HL-60 (cell line): ENCODE measurements at regions not wholly inside any gene's neighbourhood (a gene's known extent, or its start where the extent isn't known, plus 50 kb on each side); places are given as distances from the start of the nearest gene placed in this dataset.

Source experiments
- DNase-seq, 2 experiments: peaks; one replicate each; pipeline ENCODE4 v3.0.0-alpha.2; 2010 to 2020; ENCODE audit warnings: low read depth in 1 of 2, low spot score in 1 of 2
- H3K27ac ChIP-seq: fragments of 250-450 bp; sonication (Bioruptor Pico); replicated peaks from 2 replicates; pipeline ENCODE4 v1.5.1; 2020; ENCODE audit warnings: mild to moderate bottlenecking, moderate library complexity
- H3K27me3 ChIP-seq: fragments of 250-450 bp; sonication (Bioruptor Pico); 2 replicates; pipeline ENCODE4 v1.5.1; 2021; ENCODE audit warnings: mild to moderate bottlenecking, moderate library complexity; ENCODE audit not compliant: insufficient read depth, poor library complexity, severe bottlenecking
- H3K4me3 ChIP-seq: replicated peaks from 2 replicates; pipeline ENCODE4 v1.5.1; 2011; ENCODE audit warnings: mild to moderate bottlenecking, control low read depth, low read length; ENCODE audit not compliant: insufficient read depth
- GABPA ChIP-seq: IDR thresholded peaks from 2 replicates; pipeline ENCODE4 v1.6.1; 2012; ENCODE audit warnings: low read depth
- POLR2AphosphoS5 ChIP-seq: IDR thresholded peaks from 2 replicates; pipeline ENCODE4 v1.6.1; 2012; ENCODE audit warnings: low read depth
- SPI1 ChIP-seq: IDR thresholded peaks from 2 replicates; pipeline ENCODE4 v1.6.1; 2012; ENCODE audit warnings: low read depth, mild to moderate bottlenecking, borderline replicate concordance
- TF ChIP-seq, protein P1 (sequence below): IDR thresholded peaks from 2 replicates; pipeline ENCODE4 v1.6.1; 2012; ENCODE audit warnings: low read depth; ENCODE audit not compliant: insufficient replicate concordance
- TF ChIP-seq, protein P2 (sequence below): IDR thresholded peaks from one replicate; pipeline ENCODE4 v1.5.1; 2011; ENCODE audit warnings: low read length, control low read depth, inconsistent platforms; ENCODE audit not compliant: insufficient read depth

DNA sequence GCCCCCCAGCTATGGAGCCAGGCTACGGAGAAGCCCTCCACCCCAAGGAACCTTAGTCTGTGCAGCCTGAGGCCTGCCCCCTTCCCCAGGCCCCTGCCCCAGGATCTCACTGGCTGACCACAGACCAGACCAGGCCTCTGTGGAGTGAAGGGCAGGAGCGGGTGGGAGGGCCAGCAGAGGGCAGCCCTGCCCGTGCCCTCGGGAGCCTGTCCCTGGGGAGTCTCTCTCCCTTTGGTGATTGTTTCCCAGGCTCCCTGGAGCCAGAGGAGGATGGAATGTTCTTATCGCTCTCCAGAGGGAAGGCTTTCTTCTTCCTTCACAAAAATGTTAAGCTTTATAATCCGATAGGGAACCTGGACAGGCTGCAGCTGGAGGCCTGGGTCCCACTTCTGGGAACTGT, 455.3 kb downstream of the SOX6 start:
- no peaks in the 10 kb centered on the region for H3K27me3 ChIP-seq
- TF ChIP-seq GABPA (no peak), POLR2AphosphoS5 (no peak), SPI1 (no peak)
- TF ChIP-seq, protein P1, sequence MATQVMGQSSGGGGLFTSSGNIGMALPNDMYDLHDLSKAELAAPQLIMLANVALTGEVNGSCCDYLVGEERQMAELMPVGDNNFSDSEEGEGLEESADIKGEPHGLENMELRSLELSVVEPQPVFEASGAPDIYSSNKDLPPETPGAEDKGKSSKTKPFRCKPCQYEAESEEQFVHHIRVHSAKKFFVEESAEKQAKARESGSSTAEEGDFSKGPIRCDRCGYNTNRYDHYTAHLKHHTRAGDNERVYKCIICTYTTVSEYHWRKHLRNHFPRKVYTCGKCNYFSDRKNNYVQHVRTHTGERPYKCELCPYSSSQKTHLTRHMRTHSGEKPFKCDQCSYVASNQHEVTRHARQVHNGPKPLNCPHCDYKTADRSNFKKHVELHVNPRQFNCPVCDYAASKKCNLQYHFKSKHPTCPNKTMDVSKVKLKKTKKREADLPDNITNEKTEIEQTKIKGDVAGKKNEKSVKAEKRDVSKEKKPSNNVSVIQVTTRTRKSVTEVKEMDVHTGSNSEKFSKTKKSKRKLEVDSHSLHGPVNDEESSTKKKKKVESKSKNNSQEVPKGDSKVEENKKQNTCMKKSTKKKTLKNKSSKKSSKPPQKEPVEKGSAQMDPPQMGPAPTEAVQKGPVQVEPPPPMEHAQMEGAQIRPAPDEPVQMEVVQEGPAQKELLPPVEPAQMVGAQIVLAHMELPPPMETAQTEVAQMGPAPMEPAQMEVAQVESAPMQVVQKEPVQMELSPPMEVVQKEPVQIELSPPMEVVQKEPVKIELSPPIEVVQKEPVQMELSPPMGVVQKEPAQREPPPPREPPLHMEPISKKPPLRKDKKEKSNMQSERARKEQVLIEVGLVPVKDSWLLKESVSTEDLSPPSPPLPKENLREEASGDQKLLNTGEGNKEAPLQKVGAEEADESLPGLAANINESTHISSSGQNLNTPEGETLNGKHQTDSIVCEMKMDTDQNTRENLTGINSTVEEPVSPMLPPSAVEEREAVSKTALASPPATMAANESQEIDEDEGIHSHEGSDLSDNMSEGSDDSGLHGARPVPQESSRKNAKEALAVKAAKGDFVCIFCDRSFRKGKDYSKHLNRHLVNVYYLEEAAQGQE, result no peak
- TF ChIP-seq, protein P2, sequence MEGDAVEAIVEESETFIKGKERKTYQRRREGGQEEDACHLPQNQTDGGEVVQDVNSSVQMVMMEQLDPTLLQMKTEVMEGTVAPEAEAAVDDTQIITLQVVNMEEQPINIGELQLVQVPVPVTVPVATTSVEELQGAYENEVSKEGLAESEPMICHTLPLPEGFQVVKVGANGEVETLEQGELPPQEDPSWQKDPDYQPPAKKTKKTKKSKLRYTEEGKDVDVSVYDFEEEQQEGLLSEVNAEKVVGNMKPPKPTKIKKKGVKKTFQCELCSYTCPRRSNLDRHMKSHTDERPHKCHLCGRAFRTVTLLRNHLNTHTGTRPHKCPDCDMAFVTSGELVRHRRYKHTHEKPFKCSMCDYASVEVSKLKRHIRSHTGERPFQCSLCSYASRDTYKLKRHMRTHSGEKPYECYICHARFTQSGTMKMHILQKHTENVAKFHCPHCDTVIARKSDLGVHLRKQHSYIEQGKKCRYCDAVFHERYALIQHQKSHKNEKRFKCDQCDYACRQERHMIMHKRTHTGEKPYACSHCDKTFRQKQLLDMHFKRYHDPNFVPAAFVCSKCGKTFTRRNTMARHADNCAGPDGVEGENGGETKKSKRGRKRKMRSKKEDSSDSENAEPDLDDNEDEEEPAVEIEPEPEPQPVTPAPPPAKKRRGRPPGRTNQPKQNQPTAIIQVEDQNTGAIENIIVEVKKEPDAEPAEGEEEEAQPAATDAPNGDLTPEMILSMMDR, result no peak
- H3K4me3 ChIP-seq, result no peak overlapping the region
- no peak overlapping the region for H3K27ac ChIP-seq
- no peak for DNase-seq

DNA sequence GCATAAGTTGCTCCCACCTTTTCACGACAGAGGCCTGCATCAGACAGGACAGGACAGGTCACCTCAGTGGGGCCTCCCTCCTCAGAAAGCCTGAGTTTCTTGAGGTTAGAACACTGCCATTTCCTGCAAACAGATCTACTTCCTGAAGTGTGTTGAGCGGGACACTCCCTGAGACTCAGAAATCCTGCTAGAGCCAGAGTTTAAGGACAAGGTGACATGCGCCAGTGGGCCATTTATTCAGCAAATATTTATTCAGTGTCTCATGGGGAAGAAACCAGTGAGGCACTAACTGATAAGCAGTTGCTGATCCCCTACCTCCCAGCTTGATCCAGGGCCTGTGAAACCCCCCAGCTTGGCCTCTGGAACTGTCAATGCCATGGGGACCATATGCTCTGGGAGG, 454.6 kb downstream of the SOX6 start:
- TF ChIP-seq GABPA, result no peak
- TF ChIP-seq POLR2AphosphoS5, result no peak
- TF ChIP-seq, protein P2, result no peak
- TF ChIP-seq, protein P1, result no peak
- no peak for TF ChIP-seq SPI1
- DNase-seq, result no peak
- Histone ChIP-seq H3K27ac (no peak overlapping the region), H3K4me3 (no peak overlapping the region), H3K27me3 (no peaks in the 10 kb centered on the region)

DNA sequence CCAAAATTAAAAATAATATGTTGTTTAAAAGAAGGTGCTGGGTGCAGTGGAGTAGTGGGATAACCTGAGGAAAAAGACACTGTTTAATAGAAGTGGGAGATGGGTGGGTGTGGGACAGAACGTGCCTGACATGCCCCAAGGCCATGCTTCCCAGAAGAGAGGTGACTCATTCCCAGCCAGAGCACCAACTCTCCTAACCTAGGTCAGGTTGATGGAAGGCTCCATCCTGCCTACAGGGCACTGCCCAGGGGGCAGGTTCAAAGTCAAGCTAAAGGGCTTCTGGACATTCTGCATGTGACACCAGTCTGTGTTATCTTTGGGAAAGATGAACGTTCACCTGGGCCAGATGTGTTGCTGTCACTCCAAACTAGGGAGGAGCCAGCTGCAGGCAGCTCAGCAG, 453.1 kb downstream of the SOX6 start:
- TF ChIP-seq GABPA, result no peak
- TF ChIP-seq POLR2AphosphoS5, result no peak
- no peak for TF ChIP-seq SPI1
- H3K27me3 ChIP-seq, result no peaks in the 10 kb centered on the region
- no peak overlapping the region for H3K27ac ChIP-seq
- no peak overlapping the region for H3K4me3 ChIP-seq
- no peak for DNase-seq

DNA sequence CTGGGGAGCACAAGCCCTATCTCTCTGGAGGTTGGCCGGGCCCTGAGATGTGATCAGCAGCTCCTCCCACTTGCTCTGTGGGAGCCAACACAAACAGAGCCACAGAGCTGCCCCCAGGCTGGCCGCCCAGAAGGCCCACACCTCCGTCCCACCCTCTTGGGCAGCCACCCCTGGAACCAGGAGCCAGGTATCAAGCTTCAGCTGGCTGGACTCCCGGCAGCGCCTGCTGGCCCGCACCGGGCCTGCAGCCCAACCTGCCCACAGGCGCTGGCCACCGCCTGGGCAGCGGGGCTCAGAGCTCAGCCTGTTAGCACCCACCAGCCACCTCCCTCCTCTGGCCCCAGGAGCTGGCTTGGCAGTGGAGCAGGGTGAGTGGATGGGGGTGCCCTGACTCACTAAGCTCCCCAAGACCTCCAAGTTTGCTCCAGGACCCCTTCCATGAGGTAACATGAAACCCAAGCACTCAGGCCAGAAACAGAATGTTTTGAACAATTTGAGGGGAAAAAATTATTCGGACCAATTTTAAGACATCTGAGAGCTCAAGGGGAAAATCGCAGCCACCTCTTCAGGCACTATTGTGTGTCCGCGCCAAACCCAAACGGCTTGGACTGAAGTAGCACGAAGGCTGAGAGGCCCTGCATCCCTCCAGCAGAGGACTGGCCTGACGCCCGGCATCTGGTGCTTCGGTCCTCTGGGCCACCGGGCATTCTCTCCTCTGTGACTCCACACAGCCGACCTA, 450.8 kb downstream of the SOX6 start:
- no peak for DNase-seq
- Histone ChIP-seq H3K27me3 (no peaks in the 10 kb centered on the region), H3K4me3 (no peak overlapping the region), H3K27ac (no peak overlapping the region)
- TF ChIP-seq GABPA (no peak), POLR2AphosphoS5 (no peak), SPI1 (no peak)
- TF ChIP-seq, protein P2, result no peak
- TF ChIP-seq, protein P1, result no peak
